Neural cell (in vitro differentiated cells): ENCODE measurements at regions not wholly inside any gene's neighbourhood (a gene's known extent, or its start where the extent isn't known, plus 50 kb on each side); places are given as distances from the start of the nearest gene placed in this dataset.

ENCODE experiments used
- CTCF ChIP-seq: fragments of 450-650 bp; IDR thresholded peaks from 2 replicates; pipeline ENCODE4 v1.5.1; 2014; ENCODE audit warnings: antibody characterized with exemption, mild to moderate bottlenecking, moderate library complexity; ENCODE audit not compliant: poor library complexity, severe bottlenecking
- EP300 ChIP-seq: fragments of 450-650 bp; conservative IDR thresholded peaks from 2 replicates; pipeline ENCODE4 v1.6.1; 2014; ENCODE audit warnings: antibody characterized with exemption, mild to moderate bottlenecking, moderate library complexity; ENCODE audit not compliant: poor library complexity, severe bottlenecking

- TF ChIP-seq CTCF, result no peak
- no peak for TF ChIP-seq EP300
Measured at GRCh38 chr10:84676536-84676935, 348.1 kb downstream of the CCSER2 start.
